GM20000 (cell line): ENCODE measurements at regions not wholly inside any gene's neighbourhood (a gene's known extent, or its start where the extent isn't known, plus 50 kb on each side); places are given as distances from the start of the nearest gene placed in this dataset.

ENCODE experiments used
- DNase-seq: peaks from one replicate; pipeline ENCODE4 v3.0.0; 2012; ENCODE audit warnings: low spot score
- TF ChIP-seq, protein P1 (sequence below): IDR thresholded peaks from 2 replicates; pipeline ENCODE4 v1.5.1; 2012; ENCODE audit warnings: mild to moderate bottlenecking, control low read depth; ENCODE audit errors: extremely low read depth, missing control alignments

GRCh38 chr9:109855540-109855939 is 75.5 kb downstream of the PALM2AKAP2 start:
- TF ChIP-seq, protein P1, sequence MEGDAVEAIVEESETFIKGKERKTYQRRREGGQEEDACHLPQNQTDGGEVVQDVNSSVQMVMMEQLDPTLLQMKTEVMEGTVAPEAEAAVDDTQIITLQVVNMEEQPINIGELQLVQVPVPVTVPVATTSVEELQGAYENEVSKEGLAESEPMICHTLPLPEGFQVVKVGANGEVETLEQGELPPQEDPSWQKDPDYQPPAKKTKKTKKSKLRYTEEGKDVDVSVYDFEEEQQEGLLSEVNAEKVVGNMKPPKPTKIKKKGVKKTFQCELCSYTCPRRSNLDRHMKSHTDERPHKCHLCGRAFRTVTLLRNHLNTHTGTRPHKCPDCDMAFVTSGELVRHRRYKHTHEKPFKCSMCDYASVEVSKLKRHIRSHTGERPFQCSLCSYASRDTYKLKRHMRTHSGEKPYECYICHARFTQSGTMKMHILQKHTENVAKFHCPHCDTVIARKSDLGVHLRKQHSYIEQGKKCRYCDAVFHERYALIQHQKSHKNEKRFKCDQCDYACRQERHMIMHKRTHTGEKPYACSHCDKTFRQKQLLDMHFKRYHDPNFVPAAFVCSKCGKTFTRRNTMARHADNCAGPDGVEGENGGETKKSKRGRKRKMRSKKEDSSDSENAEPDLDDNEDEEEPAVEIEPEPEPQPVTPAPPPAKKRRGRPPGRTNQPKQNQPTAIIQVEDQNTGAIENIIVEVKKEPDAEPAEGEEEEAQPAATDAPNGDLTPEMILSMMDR, result no peak
- no peak for DNase-seq

DNA sequence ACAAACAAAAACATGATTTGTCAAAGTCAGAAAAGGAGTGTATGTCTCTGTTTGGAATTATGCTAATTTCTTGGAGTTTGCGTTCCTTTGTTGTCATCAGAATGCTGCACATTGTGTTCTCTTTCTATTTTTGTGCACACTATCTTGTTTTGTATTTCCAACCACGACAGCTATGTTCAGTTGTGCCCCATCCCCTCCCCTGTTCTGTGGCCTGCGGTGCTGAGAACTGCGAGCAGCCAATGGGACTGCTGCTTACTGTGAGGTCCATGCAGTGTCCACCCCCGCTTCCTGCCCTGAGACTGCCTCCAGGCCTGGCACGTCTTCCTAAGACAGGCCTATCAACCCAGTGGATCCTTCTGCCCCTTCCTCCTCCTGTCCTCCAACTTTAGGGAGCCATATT is 76.8 kb downstream of the PALM2AKAP2 start:
- DNase-seq, result no peak
- TF ChIP-seq, protein P1, result no peak

DNA sequence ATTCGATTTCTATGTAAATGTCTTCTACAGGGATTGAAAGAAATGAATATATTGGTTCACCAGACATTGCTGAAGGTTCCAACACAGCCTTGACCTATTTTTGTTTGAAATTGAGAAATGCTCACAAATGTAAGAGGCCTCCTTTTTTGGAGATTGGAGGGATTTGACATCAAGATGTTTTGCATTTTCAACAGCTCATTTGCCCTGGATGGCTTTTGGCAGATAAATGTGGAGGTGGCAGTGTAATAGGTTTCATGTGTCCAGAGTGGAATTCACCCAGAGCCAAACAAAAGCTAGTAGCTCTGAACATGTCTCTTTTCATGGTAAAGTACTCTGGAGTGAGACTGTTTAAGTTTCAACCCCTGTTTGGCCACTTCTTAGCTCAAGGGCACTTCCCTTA is 77.3 kb downstream of the PALM2AKAP2 start:
- TF ChIP-seq, protein P1, result no peak
- no peak for DNase-seq

DNA sequence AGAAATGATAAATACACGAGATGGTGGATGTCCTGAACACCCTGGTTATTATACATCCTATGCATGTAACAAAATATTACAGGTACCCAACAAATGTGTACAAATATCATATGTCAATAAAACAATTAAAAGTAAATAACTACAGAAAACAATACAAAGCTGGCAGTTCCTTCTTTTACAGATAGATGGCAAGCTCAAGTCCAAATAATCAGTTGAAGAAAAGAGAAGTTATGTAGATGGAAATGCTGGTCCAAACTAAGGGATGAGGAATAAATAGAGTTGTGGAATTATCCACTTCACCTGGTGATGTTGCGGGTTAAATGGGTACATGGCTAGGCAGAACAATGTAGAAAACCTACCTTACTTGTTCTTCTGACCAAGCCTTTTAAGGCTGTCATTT is 79.4 kb downstream of the PALM2AKAP2 start:
- TF ChIP-seq, protein P1, result no peak
- no peak for DNase-seq

DNA sequence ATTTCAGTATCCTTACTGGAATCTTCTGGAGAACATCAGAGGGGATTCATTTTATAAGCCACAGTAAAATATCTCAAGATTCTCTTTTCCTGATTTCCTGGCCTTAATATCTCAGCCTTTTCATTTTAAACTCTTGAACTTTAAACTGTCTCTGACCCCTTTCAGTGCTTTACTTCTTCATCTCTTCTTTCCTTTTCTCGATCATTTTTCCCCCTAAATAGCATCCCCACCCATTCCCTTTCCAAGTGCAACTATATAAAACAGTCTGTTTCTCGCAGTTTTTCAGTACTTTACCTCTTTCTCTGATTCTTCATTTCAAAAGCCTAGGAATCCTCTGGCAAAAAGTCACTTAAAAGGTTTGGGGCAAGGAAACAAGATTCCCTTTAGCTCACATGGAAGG is 80.5 kb downstream of the PALM2AKAP2 start:
- no peak for DNase-seq
- TF ChIP-seq, protein P1, result no peak

GRCh38 chr9:109861499-109861898 is 81.5 kb downstream of the PALM2AKAP2 start:
- TF ChIP-seq, protein P1, result no peak
- DNase-seq, result no peak

- TF ChIP-seq, protein P1, result no peak
These were observed 81.9 kb downstream of the PALM2AKAP2 start for GRCh38 chr9:109861918-109862317.

More at GRCh38 chr9:109861918-109862317, 81.9 kb downstream of the PALM2AKAP2 start:
- no peak for DNase-seq
